ENCODE measurements at regions not wholly inside any gene's neighbourhood (a gene's known extent, or its start where the extent isn't known, plus 50 kb on each side); places are given as distances from the start of the nearest gene placed in this dataset.

- no peak for DNase-seq
- no peak overlapping the region for H3K4ac ChIP-seq (ENCODE audit: low read depth, low read length)
- no peak overlapping the region for H4K5ac ChIP-seq (ENCODE audit: insufficient read length, low read depth, low read length)
- H3K9ac ChIP-seq (ENCODE audit: extremely low read depth, insufficient read length, low read length): no peak overlapping the region
- H3K79me1 ChIP-seq (ENCODE audit: insufficient read depth, low read depth, low read length, poor library complexity, severe bottlenecking): no peaks in the 10 kb centered on the region
- no peak overlapping the region for H2BK5ac ChIP-seq (ENCODE audit: insufficient read length, low read length)
- no peak overlapping the region for H3K27ac Mint-ChIP-seq
- no peaks in the 10 kb centered on the region for H3K4me1 ChIP-seq (ENCODE audit: insufficient read depth, low read length)
- no peak overlapping the region for H3K27ac ChIP-seq (ENCODE audit: insufficient read length, low read depth, low read length)
- no peaks in the 10 kb centered on the region for H3K79me2 ChIP-seq (ENCODE audit: insufficient read depth, low read length)
- no peak overlapping the region for H3K18ac ChIP-seq (ENCODE audit: insufficient read length, low read depth, low read length)
- no peak overlapping the region for H4K91ac ChIP-seq (ENCODE audit: insufficient read length, low read depth, low read length)
- peaks cover 8 to 10% of the 10 kb centered on the region in 2 experiments for H3K4me1 Mint-ChIP-seq
- H3K27me3 ChIP-seq (ENCODE audit: insufficient read depth, low read length): no peaks in the 10 kb centered on the region
- no peak overlapping the region for H3K23ac ChIP-seq (ENCODE audit: insufficient read length, low read depth, low read length)
- no peak overlapping the region for H3K4me2 ChIP-seq (ENCODE audit: insufficient read depth, insufficient read length, low read length)
- no peak overlapping the region for H2AFZ ChIP-seq (ENCODE audit: low read length)
- H2BK12ac ChIP-seq (ENCODE audit: insufficient read length, low read depth, low read length): no peak overlapping the region
- no peak overlapping the region for H2BK120ac ChIP-seq (ENCODE audit: low read depth, low read length, poor library complexity, severe bottlenecking)
- no peak overlapping the region for H2BK20ac ChIP-seq (ENCODE audit: low read depth, low read length, poor library complexity, severe bottlenecking)
- H2BK15ac ChIP-seq (ENCODE audit: low read depth, low read length): no peak overlapping the region
- H3K56ac ChIP-seq (ENCODE audit: insufficient read length, low read depth, low read length): no peak overlapping the region
- H3K27me3 Mint-ChIP-seq (ENCODE audit: low read depth): no peaks in the 10 kb centered on the region
- no peak overlapping the region for H3K4me3 Mint-ChIP-seq
- H3K23me2 ChIP-seq (ENCODE audit: insufficient read length, low read depth, low read length, poor library complexity, severe bottlenecking): no peaks in the 10 kb centered on the region
- no peak overlapping the region for H3T11ph ChIP-seq (ENCODE audit: low read length)
- H3K14ac ChIP-seq (ENCODE audit: insufficient read depth, low read length): no peak overlapping the region
- H3K9me3 ChIP-seq (ENCODE audit: control insufficient read depth, low read depth, low read length): no peaks in the 10 kb centered on the region
- WGBS (ENCODE audit: extremely low coverage, insufficient read length, low lambda C conversion rate): no CpG with 5 or more reads among the region's 2 CpGs
- no peaks in the 10 kb centered on the region for H4K20me1 ChIP-seq (ENCODE audit: control insufficient read depth, insufficient read depth, insufficient read length)
- no peak for TF ChIP-seq CTCF (conservative IDR thresholded peaks at IDR 0.05)
- H2AK5ac ChIP-seq (ENCODE audit: insufficient read length, low read length): no peak overlapping the region
- H3K36me3 Mint-ChIP-seq (ENCODE audit: insufficient read depth in 1 of 3, low read depth in 3 of 3): no peaks in the 10 kb centered on the region
- H3K9me3 Mint-ChIP-seq: no peaks in the 10 kb centered on the region; a peak in 1 of 5 replicates
- no peak overlapping the region for H4K8ac ChIP-seq (replicated peaks; ENCODE audit: insufficient read length, low read depth, low read length)
Observed at GRCh38 chr18:28571929-28572328, 395.0 kb upstream of the CDH2 start.
